Erythroblast (primary cell): ENCODE measurements at regions not wholly inside any gene's neighbourhood (a gene's known extent, or its start where the extent isn't known, plus 50 kb on each side); places are given as distances from the start of the nearest gene placed in this dataset.

Experiments
- GATA1 ChIP-seq: IDR thresholded peaks from 2 replicates; pipeline ENCODE4 v1.6.1; 2011; ENCODE audit warnings: low read depth, mild to moderate bottlenecking, control low read depth, low read length, moderate library complexity
- POLR2A ChIP-seq: IDR thresholded peaks from 2 replicates; pipeline ENCODE4 v1.6.1; 2011; ENCODE audit warnings: mild to moderate bottlenecking, low read length

DNA sequence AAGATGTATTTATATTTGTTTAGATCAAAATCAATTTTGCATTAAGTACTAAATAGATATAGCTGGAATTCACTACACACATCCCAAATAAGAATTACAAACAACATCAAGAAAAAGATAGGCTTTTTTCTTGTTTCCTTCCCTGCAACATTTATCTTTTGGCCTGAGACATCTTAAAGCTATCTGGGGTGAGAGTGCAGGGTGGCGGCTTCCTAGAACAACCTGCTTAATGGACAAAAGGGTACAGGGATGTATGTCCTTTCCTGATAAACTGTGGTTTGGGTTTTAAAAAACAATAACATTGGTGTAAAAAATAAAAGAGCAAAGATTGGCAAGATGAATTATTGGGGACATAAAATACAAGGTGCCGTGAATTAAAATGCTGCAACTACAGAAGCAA lies 54.4 kb downstream of the EPRS1 start:
- no peak for TF ChIP-seq POLR2A
- TF ChIP-seq GATA1, result no peak
